NCI-H2029 (cell line): ENCODE measurements at regions not wholly inside any gene's neighbourhood (a gene's known extent, or its start where the extent isn't known, plus 50 kb on each side); places are given as distances from the start of the nearest gene placed in this dataset.
"Not testable (repeated sequence)": the region's sequence is repeated elsewhere in the genome, so short reads cannot be mapped to it uniquely, and the experiment has no call there.

Experiments used
- DNase-seq: peaks from one replicate; lab custom pipeline; 2025; lab: John Stamatoyannopoulos, UW

GRCh38 chr1:120617493-120617892 lies 106.3 kb upstream of the NBPF26 start:
- DNase-seq, result not testable (repeated sequence)

- not testable (repeated sequence) for DNase-seq
Observed at GRCh38 chr1:120619867-120620692, 103.7 kb upstream of the NBPF26 start.

GRCh38 chr1:120620693-120620969 lies 103.1 kb upstream of the NBPF26 start:
- not testable (repeated sequence) for DNase-seq

GRCh38 chr1:120621278-120621677 lies 102.5 kb upstream of the NBPF26 start:
- DNase-seq, result not testable (repeated sequence)

GRCh38 chr1:120623539-120623938 lies 100.2 kb upstream of the NBPF26 start:
- DNase-seq, result not testable (repeated sequence)

GRCh38 chr1:120624565-120625064 lies 99.1 kb upstream of the NBPF26 start:
- DNase-seq, result not testable (repeated sequence)

- DNase-seq, result not testable (repeated sequence)
Observed at GRCh38 chr1:120629832-120630455, 93.8 kb upstream of the NBPF26 start.

GRCh38 chr1:120634816-120635806 lies 88.6 kb upstream of the NBPF26 start:
- DNase-seq, result not testable (repeated sequence)

- DNase-seq, result not testable (repeated sequence)
Observed at GRCh38 chr1:120640261-120641013, 83.3 kb upstream of the NBPF26 start.

- not testable (repeated sequence) for DNase-seq
Observed at GRCh38 chr1:120641014-120641302, 82.8 kb upstream of the NBPF26 start.

GRCh38 chr1:120647182-120647581 lies 76.6 kb upstream of the NBPF26 start:
- not testable (repeated sequence) for DNase-seq

- DNase-seq, result not testable (repeated sequence)
Observed at GRCh38 chr1:120648915-120649623, 74.7 kb upstream of the NBPF26 start.

- not testable (repeated sequence) for DNase-seq
Observed at GRCh38 chr1:120649730-120650129, 74.0 kb upstream of the NBPF26 start.

GRCh38 chr1:120654114-120654513 lies 69.6 kb upstream of the NBPF26 start:
- DNase-seq, result not testable (repeated sequence)

- DNase-seq, result not testable (repeated sequence)
Observed at GRCh38 chr1:120655394-120655793, 68.4 kb upstream of the NBPF26 start.

- not testable (repeated sequence) for DNase-seq
Observed at GRCh38 chr1:120656116-120656515, 67.6 kb upstream of the NBPF26 start.

- DNase-seq, result not testable (repeated sequence)
Observed at GRCh38 chr1:120657804-120658203, 65.9 kb upstream of the NBPF26 start.

- not testable (repeated sequence) for DNase-seq
Observed at GRCh38 chr1:120658622-120659021, 65.1 kb upstream of the NBPF26 start.

- DNase-seq, result not testable (repeated sequence)
Observed at GRCh38 chr1:120659133-120659532, 64.6 kb upstream of the NBPF26 start.

GRCh38 chr1:120664376-120665249 lies 59.1 kb upstream of the NBPF26 start:
- DNase-seq, result not testable (repeated sequence)
